Memory B cell (primary cell): ENCODE measurements at regions not wholly inside any gene's neighbourhood (a gene's known extent, or its start where the extent isn't known, plus 50 kb on each side); places are given as distances from the start of the nearest gene placed in this dataset.
A peak's percentile ranks its signal among the peaks of the same experiment; 100 is the strongest.

Source experiments
- ATAC-seq: fragments of 150-1000 bp; cut with Tn5 transposase; 2 replicates; pipeline ENCODE4 v1.10.0; 2021; ENCODE audit warnings: low read depth, mild to moderate bottlenecking, moderate library complexity
- DNase-seq, 2 donors: peaks; one replicate each; pipeline ENCODE4 v3.0.0; 2022; ENCODE audit warnings: low spot score in 2 of 2
- H3K27ac Mint-ChIP-seq: one replicate; pipeline ENCODE4 v1.8.0; 2022; ENCODE audit warnings: mild to moderate bottlenecking, moderate library complexity, mixed read lengths
- H3K27me3 Mint-ChIP-seq: one replicate; pipeline ENCODE4 v1.8.0; 2022; ENCODE audit warnings: mixed read lengths
- H3K36me3 Mint-ChIP-seq: one replicate; pipeline ENCODE4 v1.8.0; 2022; ENCODE audit warnings: mild to moderate bottlenecking, mixed read lengths
- H3K4me1 Mint-ChIP-seq: one replicate; pipeline ENCODE4 v1.8.0; 2022; ENCODE audit warnings: mixed read lengths
- H3K4me3 Mint-ChIP-seq: one replicate; pipeline ENCODE4 v1.8.0; 2022; ENCODE audit warnings: mild to moderate bottlenecking, moderate library complexity, mixed read lengths
- H3K9me3 Mint-ChIP-seq: one replicate; pipeline ENCODE4 v1.8.0; 2022; ENCODE audit warnings: mixed read lengths

GRCh38 chr5:77157732-77158532, 52.5 kb upstream of the PDE8B start:
- DNase-seq (no peak), ATAC-seq (no peak)
- H3K9me3 Mint-ChIP-seq = no peaks in the 10 kb centered on the region
- H3K27me3 Mint-ChIP-seq = peaks cover 5% of the 10 kb centered on the region
- H3K4me1 Mint-ChIP-seq = no peaks in the 10 kb centered on the region
- H3K4me3 Mint-ChIP-seq = no peak overlapping the region
- no peak overlapping the region for H3K27ac Mint-ChIP-seq
- H3K36me3 Mint-ChIP-seq = no peaks in the 10 kb centered on the region

GRCh38 chr5:77156379-77156778, 54.1 kb upstream of the PDE8B start:
- DNase-seq (no peak), ATAC-seq (no peak)
- Mint-ChIP-seq H3K27me3 (peaks cover 5% of the 10 kb centered on the region), H3K36me3 (no peaks in the 10 kb centered on the region), H3K9me3 (no peaks in the 10 kb centered on the region), H3K27ac (no peak overlapping the region), H3K4me1 (no peaks in the 10 kb centered on the region), H3K4me3 (no peak overlapping the region)

- DNase-seq (no peak), ATAC-seq (no peak)
- Mint-ChIP-seq H3K4me1 (no peaks in the 10 kb centered on the region), H3K9me3 (no peaks in the 10 kb centered on the region), H3K36me3 (no peaks in the 10 kb centered on the region), H3K4me3 (no peak overlapping the region), H3K27me3 (peaks cover 5% of the 10 kb centered on the region), H3K27ac (no peak overlapping the region)
Observed at GRCh38 chr5:77155179-77155785, 55.2 kb upstream of the PDE8B start.

DNA sequence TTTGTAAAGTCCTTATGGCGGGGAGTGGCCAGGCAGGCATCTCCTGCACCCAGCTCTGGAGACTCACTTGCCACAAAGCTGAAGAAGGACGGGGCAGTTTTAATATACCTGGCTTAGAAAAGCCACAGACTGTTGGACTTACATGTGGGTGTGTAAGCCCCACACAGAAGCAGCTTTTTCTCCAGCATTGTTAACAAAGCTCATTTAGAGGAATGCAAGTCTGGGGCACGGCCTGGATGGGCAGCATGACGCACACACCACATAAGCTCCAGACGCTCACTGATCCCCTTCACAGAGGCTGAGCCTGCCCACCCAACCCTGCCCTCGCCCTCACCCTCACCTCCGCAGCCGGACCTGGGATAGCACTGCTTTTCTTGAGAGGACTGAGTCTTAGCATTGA, 58.0 kb upstream of the PDE8B start:
- Mint-ChIP-seq H3K9me3 (no peaks in the 10 kb centered on the region), H3K27ac (no peak overlapping the region), H3K4me1 (no peaks in the 10 kb centered on the region), H3K27me3 (peaks cover 3% of the 10 kb centered on the region), H3K4me3 (no peak overlapping the region), H3K36me3 (no peaks in the 10 kb centered on the region)
- ATAC-seq (no peak), DNase-seq (no peak)

DNA sequence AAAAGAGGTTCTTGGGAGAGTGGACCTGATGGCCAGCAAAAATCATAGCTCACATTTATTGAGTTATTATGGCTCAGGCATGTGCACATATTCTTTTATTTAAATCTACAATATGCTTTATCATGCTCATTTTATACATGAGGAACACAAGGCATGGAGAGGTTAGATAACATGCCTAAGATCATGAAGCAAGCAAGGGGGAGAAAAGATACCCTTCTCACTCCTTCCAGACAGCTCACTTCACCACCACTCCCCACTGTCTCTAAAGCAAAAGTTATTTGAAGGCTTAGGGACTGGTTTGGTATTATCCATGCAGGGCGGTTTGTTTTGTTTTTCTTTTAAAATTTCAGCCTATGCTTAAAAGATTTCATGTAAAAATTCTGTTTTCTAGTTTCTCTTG, 59.0 kb upstream of the PDE8B start:
- no peaks in the 10 kb centered on the region for H3K9me3 Mint-ChIP-seq
- H3K27ac Mint-ChIP-seq = no peak overlapping the region
- H3K36me3 Mint-ChIP-seq = no peaks in the 10 kb centered on the region
- ATAC-seq (no peak), DNase-seq (no peak)
- H3K4me3 Mint-ChIP-seq = no peak overlapping the region
- H3K27me3 Mint-ChIP-seq = peaks cover 3% of the 10 kb centered on the region
- H3K4me1 Mint-ChIP-seq = no peaks in the 10 kb centered on the region

- Mint-ChIP-seq H3K36me3 (no peaks in the 10 kb centered on the region), H3K27me3 (peaks cover 3% of the 10 kb centered on the region), H3K4me3 (no peak overlapping the region), H3K9me3 (no peaks in the 10 kb centered on the region), H3K27ac (no peak overlapping the region), H3K4me1 (peaks cover 2% of the 10 kb centered on the region)
- DNase-seq (no peak), ATAC-seq (no peak)
Observed at GRCh38 chr5:77146896-77147295, 59.8 kb upstream of the ZBED3 start.

GRCh38 chr5:77145666-77146065, 58.6 kb upstream of the ZBED3 start:
- H3K9me3 Mint-ChIP-seq = no peaks in the 10 kb centered on the region
- no peaks in the 10 kb centered on the region for H3K36me3 Mint-ChIP-seq
- peaks cover 3% of the 10 kb centered on the region for H3K27me3 Mint-ChIP-seq
- ATAC-seq (no peak), DNase-seq (no peak)
- H3K4me3 Mint-ChIP-seq = no peak overlapping the region
- H3K27ac Mint-ChIP-seq = no peak overlapping the region
- H3K4me1 Mint-ChIP-seq = peaks cover 2% of the 10 kb centered on the region

DNA sequence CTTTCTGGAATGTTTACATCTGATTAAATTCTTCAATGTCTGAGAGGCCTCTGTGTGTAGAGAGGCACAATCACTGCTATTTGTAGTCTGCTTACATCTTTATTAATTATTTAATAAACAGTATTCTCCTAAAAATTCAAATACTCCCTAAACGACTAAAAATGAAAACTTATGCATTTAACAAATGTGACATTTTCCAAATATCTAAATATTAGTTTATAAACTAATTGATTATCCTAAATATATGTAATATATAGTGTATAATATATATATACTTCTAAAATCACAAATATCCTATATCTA, 57.7 kb upstream of the ZBED3 start:
- DNase-seq = no peak
- no peaks in the 10 kb centered on the region for H3K36me3 Mint-ChIP-seq
- no peak overlapping the region for H3K4me3 Mint-ChIP-seq
- H3K9me3 Mint-ChIP-seq = no peaks in the 10 kb centered on the region
- H3K27me3 Mint-ChIP-seq = peaks cover 3% of the 10 kb centered on the region
- H3K4me1 Mint-ChIP-seq = peaks cover 2% of the 10 kb centered on the region
- ATAC-seq = no peak
- no peak overlapping the region for H3K27ac Mint-ChIP-seq

DNA sequence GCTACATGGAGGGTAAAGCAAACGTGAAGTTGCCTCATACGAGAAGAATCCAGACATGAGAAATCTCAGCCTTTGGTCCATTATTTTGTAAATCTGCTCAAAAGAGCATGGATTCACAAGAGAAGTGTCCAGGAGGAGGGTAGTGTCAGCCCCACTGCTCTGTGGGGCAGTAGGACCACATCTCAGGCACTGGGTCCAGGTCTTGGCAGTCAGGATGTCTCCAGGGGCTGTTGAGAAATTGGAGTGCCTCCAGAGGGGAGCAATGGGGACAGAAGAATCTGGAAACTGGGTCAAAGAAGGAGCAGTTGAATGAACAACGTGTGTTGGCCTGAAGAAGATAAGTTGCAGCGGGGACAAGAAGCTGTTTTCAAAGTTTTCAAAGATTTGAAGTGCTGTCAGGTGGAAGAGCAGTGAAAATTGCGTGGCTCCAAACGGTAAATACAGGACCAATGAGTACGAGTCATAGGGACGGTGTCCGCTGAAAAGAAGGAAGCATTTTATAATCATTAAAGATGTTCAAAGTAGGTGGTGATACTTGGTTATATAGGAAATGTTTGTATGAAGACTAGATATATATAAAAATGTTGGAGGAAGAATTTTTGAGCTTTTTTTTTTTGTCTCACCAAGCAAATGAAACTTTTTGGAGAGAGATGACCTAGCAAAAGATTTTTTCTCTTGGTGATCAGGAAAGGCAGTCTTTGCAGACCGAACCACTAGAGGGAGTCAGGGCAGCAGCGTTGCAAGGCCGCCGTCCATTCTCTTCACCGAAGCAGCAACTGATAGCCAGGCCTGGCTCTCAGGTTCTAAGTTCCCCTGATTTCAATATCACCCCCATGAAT, 57.1 kb upstream of the ZBED3 start:
- Mint-ChIP-seq H3K36me3 (no peaks in the 10 kb centered on the region), H3K4me3 (no peak overlapping the region), H3K4me1 (peaks cover 5% of the 10 kb centered on the region), H3K27me3 (peaks cover 3% of the 10 kb centered on the region), H3K9me3 (no peaks in the 10 kb centered on the region), H3K27ac (no peak overlapping the region)
- ATAC-seq = peak; percentile 67
- DNase-seq = peak; percentile 32 to 37

DNA sequence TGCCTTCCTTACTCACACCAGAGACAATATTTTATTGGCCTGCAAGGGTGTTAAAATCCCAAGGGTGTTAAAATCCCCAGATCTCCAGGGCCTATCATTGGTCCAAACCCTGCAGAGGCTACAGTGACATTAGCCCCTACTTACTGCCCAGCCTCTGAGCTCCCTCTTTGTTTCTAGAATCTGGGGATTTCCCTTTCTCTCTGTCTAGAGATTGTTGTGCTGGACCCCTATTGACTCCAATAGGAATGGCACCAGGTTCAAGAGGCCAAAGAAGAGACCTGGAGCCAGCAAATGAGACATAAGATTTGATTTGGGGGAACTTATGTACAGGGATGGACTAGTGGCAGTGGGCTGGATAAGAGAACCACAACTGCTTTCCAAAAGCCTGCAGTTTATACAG, 53.3 kb upstream of the ZBED3 start:
- ATAC-seq = no peak
- Mint-ChIP-seq H3K4me3 (no peak overlapping the region), H3K27ac (no peak overlapping the region), H3K9me3 (no peaks in the 10 kb centered on the region), H3K36me3 (no peaks in the 10 kb centered on the region), H3K27me3 (peaks cover 3% of the 10 kb centered on the region), H3K4me1 (peaks cover 10% of the 10 kb centered on the region)
- no peak for DNase-seq

DNA sequence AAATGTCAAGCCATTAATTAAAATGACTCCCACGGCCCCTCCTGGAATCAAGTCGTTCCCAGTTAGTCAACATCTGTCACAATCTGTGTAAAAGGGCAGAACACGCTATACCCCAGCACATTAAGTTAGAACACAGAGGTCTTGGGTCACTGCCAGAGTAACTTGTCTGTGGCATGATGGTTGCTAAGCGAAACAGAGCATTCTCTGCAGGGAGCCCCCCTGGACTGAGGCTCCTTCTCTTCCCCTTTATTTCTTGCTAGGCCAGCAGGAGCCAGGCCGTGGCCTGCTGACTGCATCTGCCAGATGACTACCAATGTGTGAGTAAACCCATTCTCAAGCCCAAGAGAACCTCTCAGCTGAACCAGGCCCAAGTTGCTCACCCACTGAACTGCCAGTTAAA, 51.9 kb upstream of the ZBED3 start:
- no peaks in the 10 kb centered on the region for H3K9me3 Mint-ChIP-seq
- H3K4me3 Mint-ChIP-seq = no peak overlapping the region
- peaks cover under 1% of the 10 kb centered on the region for H3K27me3 Mint-ChIP-seq
- no peak for ATAC-seq
- no peaks in the 10 kb centered on the region for H3K36me3 Mint-ChIP-seq
- DNase-seq = no peak
- H3K27ac Mint-ChIP-seq = no peak overlapping the region
- H3K4me1 Mint-ChIP-seq = peaks cover 7% of the 10 kb centered on the region
